ENCODE measurements at regions not wholly inside any gene's neighbourhood (a gene's known extent, or its start where the extent isn't known, plus 50 kb on each side); places are given as distances from the start of the nearest gene placed in this dataset.

GRCh38 chr6:51163843-51164529 lies 345.3 kb downstream of the TFAP2B start:
- TF ChIP-seq, protein P1, sequence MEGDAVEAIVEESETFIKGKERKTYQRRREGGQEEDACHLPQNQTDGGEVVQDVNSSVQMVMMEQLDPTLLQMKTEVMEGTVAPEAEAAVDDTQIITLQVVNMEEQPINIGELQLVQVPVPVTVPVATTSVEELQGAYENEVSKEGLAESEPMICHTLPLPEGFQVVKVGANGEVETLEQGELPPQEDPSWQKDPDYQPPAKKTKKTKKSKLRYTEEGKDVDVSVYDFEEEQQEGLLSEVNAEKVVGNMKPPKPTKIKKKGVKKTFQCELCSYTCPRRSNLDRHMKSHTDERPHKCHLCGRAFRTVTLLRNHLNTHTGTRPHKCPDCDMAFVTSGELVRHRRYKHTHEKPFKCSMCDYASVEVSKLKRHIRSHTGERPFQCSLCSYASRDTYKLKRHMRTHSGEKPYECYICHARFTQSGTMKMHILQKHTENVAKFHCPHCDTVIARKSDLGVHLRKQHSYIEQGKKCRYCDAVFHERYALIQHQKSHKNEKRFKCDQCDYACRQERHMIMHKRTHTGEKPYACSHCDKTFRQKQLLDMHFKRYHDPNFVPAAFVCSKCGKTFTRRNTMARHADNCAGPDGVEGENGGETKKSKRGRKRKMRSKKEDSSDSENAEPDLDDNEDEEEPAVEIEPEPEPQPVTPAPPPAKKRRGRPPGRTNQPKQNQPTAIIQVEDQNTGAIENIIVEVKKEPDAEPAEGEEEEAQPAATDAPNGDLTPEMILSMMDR (IDR thresholded peaks at IDR 0.05) = no peak
- TF ChIP-seq EP300 (IDR thresholded peaks at IDR 0.05) = no peak

Measured in stomach (tissue), 4 donors.